Choroid plexus epithelial cell (primary cell): ENCODE measurements at regions not wholly inside any gene's neighbourhood (a gene's known extent, or its start where the extent isn't known, plus 50 kb on each side); places are given as distances from the start of the nearest gene placed in this dataset.

Experiments used
- DNase-seq: peaks from one replicate; pipeline ENCODE4 v3.0.0-alpha.2; 2010; ENCODE audit warnings: low read depth
- H3K4me3 ChIP-seq: 2 replicates; pipeline ENCODE4 v1.5.1; 2011; ENCODE audit warnings: low read depth, mild to moderate bottlenecking, control low read depth, low read length, moderate library complexity
- TF ChIP-seq, protein P1 (sequence below): conservative IDR thresholded peaks from 2 replicates; pipeline ENCODE4 v1.5.1; 2011; ENCODE audit warnings: low read depth, mild to moderate bottlenecking, control low read depth, inconsistent platforms, low read length, moderate library complexity

DNA sequence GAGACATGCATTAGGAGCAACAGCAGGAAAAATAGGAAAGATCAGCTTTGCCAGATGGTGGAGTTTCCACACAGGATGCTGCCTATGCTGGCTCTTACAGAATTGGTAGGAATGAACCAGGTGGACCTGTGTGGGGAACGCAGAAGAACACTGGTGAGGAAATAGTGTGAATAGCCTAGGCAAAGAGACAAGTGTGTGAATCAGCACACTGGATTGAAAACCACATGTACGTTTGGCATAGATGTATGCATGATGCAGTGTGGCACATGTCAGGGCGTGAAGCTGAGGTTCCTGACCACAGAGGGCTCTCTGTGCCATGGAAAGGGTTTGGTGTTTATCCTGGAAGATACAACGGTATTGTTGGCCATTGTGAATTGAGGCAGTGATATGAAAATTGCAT, 156.5 kb upstream of the SLC10A2 start:
- no peak overlapping the region for H3K4me3 ChIP-seq
- TF ChIP-seq, protein P1, sequence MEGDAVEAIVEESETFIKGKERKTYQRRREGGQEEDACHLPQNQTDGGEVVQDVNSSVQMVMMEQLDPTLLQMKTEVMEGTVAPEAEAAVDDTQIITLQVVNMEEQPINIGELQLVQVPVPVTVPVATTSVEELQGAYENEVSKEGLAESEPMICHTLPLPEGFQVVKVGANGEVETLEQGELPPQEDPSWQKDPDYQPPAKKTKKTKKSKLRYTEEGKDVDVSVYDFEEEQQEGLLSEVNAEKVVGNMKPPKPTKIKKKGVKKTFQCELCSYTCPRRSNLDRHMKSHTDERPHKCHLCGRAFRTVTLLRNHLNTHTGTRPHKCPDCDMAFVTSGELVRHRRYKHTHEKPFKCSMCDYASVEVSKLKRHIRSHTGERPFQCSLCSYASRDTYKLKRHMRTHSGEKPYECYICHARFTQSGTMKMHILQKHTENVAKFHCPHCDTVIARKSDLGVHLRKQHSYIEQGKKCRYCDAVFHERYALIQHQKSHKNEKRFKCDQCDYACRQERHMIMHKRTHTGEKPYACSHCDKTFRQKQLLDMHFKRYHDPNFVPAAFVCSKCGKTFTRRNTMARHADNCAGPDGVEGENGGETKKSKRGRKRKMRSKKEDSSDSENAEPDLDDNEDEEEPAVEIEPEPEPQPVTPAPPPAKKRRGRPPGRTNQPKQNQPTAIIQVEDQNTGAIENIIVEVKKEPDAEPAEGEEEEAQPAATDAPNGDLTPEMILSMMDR, result no peak
- no peak for DNase-seq

DNA sequence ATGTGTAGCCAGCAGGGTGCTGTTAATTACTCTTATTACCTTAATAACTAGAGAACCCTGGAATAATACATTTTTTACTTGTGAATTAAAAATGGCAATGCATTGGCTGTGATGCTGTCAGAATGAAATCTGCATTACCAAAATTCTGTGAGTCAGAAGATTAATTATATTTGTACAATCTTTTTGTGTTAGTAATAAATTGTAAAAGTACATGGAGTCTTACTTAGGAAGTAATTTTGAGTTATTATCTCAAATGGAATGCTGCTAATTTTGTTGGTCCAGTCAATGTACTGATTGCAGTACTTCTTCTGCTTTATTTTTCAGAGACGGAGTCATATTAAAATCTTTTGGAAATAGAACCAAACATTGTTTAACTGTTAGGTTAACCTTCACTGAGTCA, 152.0 kb upstream of the SLC10A2 start:
- DNase-seq, result no peak
- H3K4me3 ChIP-seq, result no peak overlapping the region
- TF ChIP-seq, protein P1, result no peak

DNA sequence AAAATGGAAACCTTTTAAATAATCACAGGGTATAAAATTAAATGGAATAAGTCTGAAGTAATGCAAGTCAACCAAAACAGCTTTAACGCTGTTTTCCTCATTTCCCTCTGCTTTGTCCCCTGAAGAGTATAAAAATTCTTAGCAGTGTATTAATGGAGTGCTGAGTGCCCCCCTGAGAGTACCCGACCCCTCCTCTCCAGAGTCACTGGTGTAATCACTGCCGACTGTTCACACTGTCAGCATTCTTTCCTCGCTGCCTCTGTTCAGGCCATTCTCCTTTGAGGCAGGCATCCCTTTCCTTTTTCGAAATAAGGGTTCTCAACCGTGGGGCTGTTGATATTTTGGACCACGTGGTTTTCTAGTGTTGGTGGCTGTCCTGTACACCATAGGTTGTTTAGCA, 146.9 kb upstream of the SLC10A2 start:
- no peak overlapping the region for H3K4me3 ChIP-seq
- no peak for DNase-seq
- TF ChIP-seq, protein P1, result no peak

DNA sequence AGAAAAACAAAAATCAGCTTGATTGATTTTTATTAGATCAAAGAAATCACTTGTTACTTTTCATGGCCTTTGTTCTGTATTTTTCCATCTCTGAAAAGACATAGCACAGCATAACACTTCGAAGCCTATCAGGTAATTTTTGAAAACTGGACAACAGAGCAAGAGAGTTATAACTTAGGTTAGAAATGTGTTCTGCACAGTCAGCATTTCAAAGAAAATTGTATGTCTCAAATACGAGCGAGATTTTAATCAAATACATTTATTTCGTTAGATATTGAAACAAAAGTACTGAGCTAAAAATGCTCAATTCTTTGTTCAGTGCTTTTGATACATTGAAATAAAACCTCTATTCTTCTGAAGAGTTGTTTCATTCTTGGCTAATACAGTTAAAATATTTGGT, 144.1 kb upstream of the SLC10A2 start:
- TF ChIP-seq, protein P1, result no peak

DNA sequence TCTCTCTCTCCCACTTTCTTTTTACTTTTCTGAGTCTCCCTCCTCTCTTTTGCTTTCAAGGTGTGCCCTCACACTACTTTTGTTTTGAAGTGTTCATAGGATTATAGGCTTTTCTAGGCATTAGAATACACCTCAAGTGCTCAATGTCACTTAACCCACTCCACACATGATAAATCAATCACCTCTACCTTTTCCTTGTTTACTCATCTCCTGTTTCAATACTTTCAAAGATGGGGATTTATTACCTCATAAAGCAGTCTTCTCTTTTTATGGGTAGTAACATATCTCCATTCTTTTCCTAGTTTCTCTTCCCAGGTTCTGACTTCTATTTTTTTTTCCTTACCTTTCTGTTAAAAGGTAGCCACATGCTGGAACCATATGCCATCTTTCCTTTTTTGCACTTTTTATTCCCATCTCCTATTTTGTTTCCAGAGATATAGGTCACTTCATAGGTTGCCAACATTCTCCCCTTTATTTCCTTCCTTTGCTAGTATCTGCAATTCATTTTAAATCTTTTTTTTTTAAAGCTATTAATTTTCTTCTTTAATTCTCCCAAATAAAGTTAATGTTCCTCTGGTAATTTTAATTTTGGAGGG, 137.6 kb upstream of the SLC10A2 start:
- DNase-seq, result no peak
- TF ChIP-seq, protein P1, result no peak
- no peak overlapping the region for H3K4me3 ChIP-seq

More for the DNA sequence above, 144.1 kb upstream of the SLC10A2 start:
- DNase-seq, result no peak
- H3K4me3 ChIP-seq, result no peak overlapping the region

DNA sequence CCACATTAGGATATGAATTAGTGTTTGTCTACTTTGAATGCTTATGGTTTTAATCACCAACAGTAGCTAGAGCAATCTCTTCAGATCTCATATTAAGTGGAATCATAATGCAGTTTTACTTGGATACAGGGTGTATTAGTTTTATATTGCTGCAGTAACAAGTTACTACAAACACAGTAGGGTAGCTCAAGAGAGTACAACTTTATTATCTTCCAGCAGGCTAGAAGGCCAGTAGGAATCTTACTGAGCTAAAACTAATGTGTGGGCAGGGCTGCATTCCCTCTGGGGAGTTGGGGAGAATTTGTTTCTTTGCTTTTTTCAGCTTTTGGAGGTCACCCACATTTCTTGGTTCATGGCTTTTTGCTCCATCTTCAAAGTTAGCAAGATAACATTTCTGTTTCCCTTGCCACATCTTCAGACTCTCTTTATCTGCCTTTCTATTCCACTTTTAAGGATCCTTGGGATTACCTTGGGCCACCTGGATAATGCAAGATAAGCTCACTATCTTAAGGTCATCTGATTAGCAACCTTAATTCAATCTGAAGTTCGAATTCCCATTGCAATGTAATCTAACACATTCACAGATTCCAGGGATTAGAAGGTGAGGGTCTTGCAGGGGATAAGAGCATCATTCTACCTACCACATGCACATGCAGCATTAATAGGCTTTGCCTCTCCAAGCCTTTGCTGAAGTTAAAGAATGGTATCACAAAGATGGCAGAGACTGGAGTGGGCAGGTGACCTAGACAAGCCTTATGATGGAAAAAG, 134.1 kb upstream of the SLC10A2 start:
- DNase-seq, result no peak
- no peak overlapping the region for H3K4me3 ChIP-seq
- TF ChIP-seq, protein P1, result no peak
